ENCODE measurements at regions not wholly inside any gene's neighbourhood (a gene's known extent, or its start where the extent isn't known, plus 50 kb on each side); places are given as distances from the start of the nearest gene placed in this dataset.

GRCh38 chr17:13694934-13695333 is 93.2 kb upstream of the HS3ST3A1 start:
- Histone ChIP-seq H3K9ac (ENCODE audit: low read length) (no peak overlapping the region), H4K20me1 (ENCODE audit: insufficient read depth) (no peaks in the 10 kb centered on the region), H3K9me2 (ENCODE audit: insufficient read depth, low read length) (no peaks in the 10 kb centered on the region), H3K4me3 (ENCODE audit: low read length) (no peak overlapping the region), H3K27me3 (ENCODE audit: insufficient read depth, low read depth, low read length) (no peaks in the 10 kb centered on the region), H3F3A (ENCODE audit: insufficient read depth, low read length, poor library complexity, severe bottlenecking) (no peaks in the 10 kb centered on the region), H3K27ac (ENCODE audit: low read length) (no peak overlapping the region), H3K79me2 (replicated peaks; ENCODE audit: insufficient read depth, low read length) (no peaks in the 10 kb centered on the region), H3K4me2 (ENCODE audit: low read length) (no peak overlapping the region), H2AFZ (ENCODE audit: low read depth, low read length) (no peak overlapping the region), H3K36me3 (ENCODE audit: insufficient read depth, low read length) (no peaks in the 10 kb centered on the region), H3K9me3 (ENCODE audit: low read length) (no peaks in the 10 kb centered on the region)
- TF ChIP-seq TAF1 (IDR thresholded peaks at IDR 0.05; ENCODE audit: low read depth) (no peak), POLR2AphosphoS5 (IDR thresholded peaks at IDR 0.05) (peak; percentile 59), EP300 (conservative IDR thresholded peaks at IDR 0.05; ENCODE audit: poor library complexity, severe bottlenecking) (peak; percentile 71)

- Histone ChIP-seq H3K9ac (ENCODE audit: low read length) (no peak overlapping the region), H3K27ac (ENCODE audit: low read length) (no peak overlapping the region), H3K9me2 (ENCODE audit: insufficient read depth, low read length) (no peaks in the 10 kb centered on the region), H3K27me3 (ENCODE audit: insufficient read depth, low read depth, low read length) (no peaks in the 10 kb centered on the region), H4K20me1 (ENCODE audit: insufficient read depth) (no peaks in the 10 kb centered on the region), H2AFZ (ENCODE audit: low read depth, low read length) (no peak overlapping the region), H3K36me3 (ENCODE audit: insufficient read depth, low read length) (no peaks in the 10 kb centered on the region), H3F3A (ENCODE audit: insufficient read depth, low read length, poor library complexity, severe bottlenecking) (no peaks in the 10 kb centered on the region), H3K79me2 (replicated peaks; ENCODE audit: insufficient read depth, low read length) (no peaks in the 10 kb centered on the region), H3K4me2 (ENCODE audit: low read length) (no peak overlapping the region), H3K9me3 (ENCODE audit: low read length) (no peaks in the 10 kb centered on the region), H3K4me3 (ENCODE audit: low read length) (no peak overlapping the region)
- TF ChIP-seq POLR2AphosphoS5 (IDR thresholded peaks at IDR 0.05): no peak
- no peak for TF ChIP-seq MXI1 (conservative IDR thresholded peaks at IDR 0.05; ENCODE audit: poor library complexity, severe bottlenecking)
- no peak for TF ChIP-seq EZH2 (IDR thresholded peaks at IDR 0.05; ENCODE audit: borderline replicate concordance, insufficient read depth, low read length, poor library complexity, severe bottlenecking)
- no peak for TF ChIP-seq TAF1 (IDR thresholded peaks at IDR 0.05; ENCODE audit: low read depth)
- TF ChIP-seq RAD21 (conservative IDR thresholded peaks at IDR 0.05): no peak
- TF ChIP-seq, protein P1, sequence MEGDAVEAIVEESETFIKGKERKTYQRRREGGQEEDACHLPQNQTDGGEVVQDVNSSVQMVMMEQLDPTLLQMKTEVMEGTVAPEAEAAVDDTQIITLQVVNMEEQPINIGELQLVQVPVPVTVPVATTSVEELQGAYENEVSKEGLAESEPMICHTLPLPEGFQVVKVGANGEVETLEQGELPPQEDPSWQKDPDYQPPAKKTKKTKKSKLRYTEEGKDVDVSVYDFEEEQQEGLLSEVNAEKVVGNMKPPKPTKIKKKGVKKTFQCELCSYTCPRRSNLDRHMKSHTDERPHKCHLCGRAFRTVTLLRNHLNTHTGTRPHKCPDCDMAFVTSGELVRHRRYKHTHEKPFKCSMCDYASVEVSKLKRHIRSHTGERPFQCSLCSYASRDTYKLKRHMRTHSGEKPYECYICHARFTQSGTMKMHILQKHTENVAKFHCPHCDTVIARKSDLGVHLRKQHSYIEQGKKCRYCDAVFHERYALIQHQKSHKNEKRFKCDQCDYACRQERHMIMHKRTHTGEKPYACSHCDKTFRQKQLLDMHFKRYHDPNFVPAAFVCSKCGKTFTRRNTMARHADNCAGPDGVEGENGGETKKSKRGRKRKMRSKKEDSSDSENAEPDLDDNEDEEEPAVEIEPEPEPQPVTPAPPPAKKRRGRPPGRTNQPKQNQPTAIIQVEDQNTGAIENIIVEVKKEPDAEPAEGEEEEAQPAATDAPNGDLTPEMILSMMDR (IDR thresholded peaks at IDR 0.05; ENCODE audit: poor library complexity, severe bottlenecking): no peak
- no peak for TF ChIP-seq REST (IDR thresholded peaks at IDR 0.05; ENCODE audit: borderline replicate concordance)
- no peak for TF ChIP-seq SMC3 (conservative IDR thresholded peaks at IDR 0.05; ENCODE audit: poor library complexity)
- no peak for TF ChIP-seq EP300 (conservative IDR thresholded peaks at IDR 0.05; ENCODE audit: poor library complexity, severe bottlenecking)
These were observed 97.1 kb upstream of the HS3ST3A1 start for GRCh38 chr17:13698832-13699231.

DNA sequence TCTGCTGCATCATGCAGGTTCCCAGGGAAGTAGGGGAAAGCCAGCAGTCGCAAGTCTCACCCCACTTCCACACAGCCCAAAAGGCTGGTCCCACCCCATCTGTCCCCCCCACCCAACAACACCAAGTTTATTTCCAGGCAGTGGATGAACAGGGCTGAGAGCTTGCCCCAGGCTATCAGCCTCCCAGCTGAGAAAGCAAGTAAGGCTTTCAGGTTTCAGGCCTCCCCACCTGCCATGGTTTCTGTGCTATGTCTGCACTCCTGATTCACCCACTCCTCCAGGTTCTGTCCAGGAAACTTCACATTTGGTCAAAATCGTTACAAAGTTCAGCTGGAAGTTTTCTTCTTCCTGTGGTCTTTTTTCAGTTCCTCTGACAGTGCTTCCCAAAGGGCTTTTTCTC is 97.5 kb upstream of the HS3ST3A1 start:
- Histone ChIP-seq H3K9me2 (ENCODE audit: insufficient read depth, low read length) (no peaks in the 10 kb centered on the region), H3K4me2 (ENCODE audit: low read length) (no peak overlapping the region), H3K9ac (ENCODE audit: low read length) (no peak overlapping the region), H3K27me3 (ENCODE audit: insufficient read depth, low read depth, low read length) (no peaks in the 10 kb centered on the region), H4K20me1 (ENCODE audit: insufficient read depth) (no peaks in the 10 kb centered on the region), H3K79me2 (replicated peaks; ENCODE audit: insufficient read depth, low read length) (no peaks in the 10 kb centered on the region), H2AFZ (ENCODE audit: low read depth, low read length) (no peak overlapping the region), H3K9me3 (ENCODE audit: low read length) (no peaks in the 10 kb centered on the region), H3K27ac (ENCODE audit: low read length) (no peak overlapping the region), H3F3A (ENCODE audit: insufficient read depth, low read length, poor library complexity, severe bottlenecking) (no peaks in the 10 kb centered on the region), H3K4me3 (ENCODE audit: low read length) (no peak overlapping the region), H3K36me3 (ENCODE audit: insufficient read depth, low read length) (no peaks in the 10 kb centered on the region)
- TF ChIP-seq RAD21 (conservative IDR thresholded peaks at IDR 0.05) (no peak), POLR2AphosphoS5 (IDR thresholded peaks at IDR 0.05) (no peak), EP300 (conservative IDR thresholded peaks at IDR 0.05; ENCODE audit: poor library complexity, severe bottlenecking) (no peak)
